KMS-11 (cell line): ENCODE measurements at regions not wholly inside any gene's neighbourhood (a gene's known extent, or its start where the extent isn't known, plus 50 kb on each side); places are given as distances from the start of the nearest gene placed in this dataset.

Experiments used
- H2AFZ ChIP-seq: fragments of 200-600 bp; sonication (generic); 2 replicates; pipeline ENCODE4 v1.6.1; 2016; ENCODE audit warnings: antibody characterized with exemption, mixed run types, low read depth
- H3K27ac ChIP-seq: fragments of 200-600 bp; sonication (generic); 2 replicates; pipeline ENCODE4 v1.6.1; 2016; ENCODE audit warnings: mild to moderate bottlenecking, mixed run types
- H3K27me3 ChIP-seq: fragments of 200-600 bp; sonication (generic); 2 replicates; pipeline ENCODE4 v1.6.1; 2017; ENCODE audit warnings: mild to moderate bottlenecking, low read depth, mixed run types, moderate library complexity; ENCODE audit not compliant: insufficient read depth
- H3K36me3 ChIP-seq: fragments of 200-600 bp; sonication (generic); 2 replicates; pipeline ENCODE4 v1.6.1; 2017; ENCODE audit warnings: mild to moderate bottlenecking, mixed run types; ENCODE audit not compliant: insufficient read depth
- H3K4me1 ChIP-seq: fragments of 200-600 bp; sonication (generic); 2 replicates; pipeline ENCODE4 v1.6.1; 2016; ENCODE audit warnings: mild to moderate bottlenecking, low read depth, mixed run types; ENCODE audit not compliant: poor library complexity, severe bottlenecking
- H3K4me2 ChIP-seq: fragments of 200-600 bp; sonication (generic); 2 replicates; pipeline ENCODE4 v1.7.0; 2016; ENCODE audit warnings: mild to moderate bottlenecking, mixed run types
- H3K4me3 ChIP-seq: fragments of 200-600 bp; sonication (generic); IDR thresholded peaks from 2 replicates; pipeline ENCODE4 v1.6.1; 2017; ENCODE audit warnings: low read depth, low read length, mixed read lengths; ENCODE audit not compliant: insufficient read depth
- H3K79me2 ChIP-seq: fragments of 200-600 bp; sonication (generic); 2 replicates; pipeline ENCODE4 v1.6.1; 2016; ENCODE audit warnings: low read depth, mixed run types; ENCODE audit not compliant: insufficient read depth
- H3K9ac ChIP-seq: fragments of 200-600 bp; sonication (generic); 2 replicates; pipeline ENCODE4 v1.6.1; 2016; ENCODE audit warnings: mild to moderate bottlenecking, mixed run types
- H4K20me1 ChIP-seq: fragments of 200-600 bp; sonication (generic); 2 replicates; pipeline ENCODE4 v1.6.1; 2016; ENCODE audit warnings: mild to moderate bottlenecking, mixed run types; ENCODE audit not compliant: insufficient read depth
- TF ChIP-seq, protein P1 (sequence below): fragments of 200-600 bp; sonication (generic); conservative IDR thresholded peaks from 2 replicates; pipeline ENCODE4 v1.6.1; 2017; ENCODE audit warnings: low read depth, mild to moderate bottlenecking, antibody characterized with exemption, low read length, moderate library complexity, mixed read lengths

DNA sequence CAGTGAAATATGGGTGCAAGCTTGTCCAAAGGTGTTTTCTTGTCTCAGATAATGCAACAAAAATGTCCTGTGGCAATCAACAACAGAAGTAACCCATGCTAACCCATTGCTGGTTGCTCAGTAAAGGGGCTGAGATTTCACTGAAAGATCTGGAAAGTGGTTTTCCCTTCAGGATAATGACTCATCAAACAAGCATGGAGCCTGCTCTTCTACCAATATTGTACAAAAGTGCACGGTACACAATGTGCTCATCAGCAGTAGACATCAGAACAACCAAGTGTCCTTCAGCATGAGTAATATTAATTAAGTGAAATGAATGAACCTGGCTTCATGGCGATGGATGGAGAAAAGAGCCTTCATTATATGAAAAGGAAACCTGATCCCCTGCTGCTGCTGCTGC lies 287.1 kb upstream of the NEBL start:
- no peaks in the 10 kb centered on the region for H3K79me2 ChIP-seq
- H3K4me3 ChIP-seq: no peak overlapping the region
- no peak overlapping the region for H2AFZ ChIP-seq
- TF ChIP-seq, protein P1, sequence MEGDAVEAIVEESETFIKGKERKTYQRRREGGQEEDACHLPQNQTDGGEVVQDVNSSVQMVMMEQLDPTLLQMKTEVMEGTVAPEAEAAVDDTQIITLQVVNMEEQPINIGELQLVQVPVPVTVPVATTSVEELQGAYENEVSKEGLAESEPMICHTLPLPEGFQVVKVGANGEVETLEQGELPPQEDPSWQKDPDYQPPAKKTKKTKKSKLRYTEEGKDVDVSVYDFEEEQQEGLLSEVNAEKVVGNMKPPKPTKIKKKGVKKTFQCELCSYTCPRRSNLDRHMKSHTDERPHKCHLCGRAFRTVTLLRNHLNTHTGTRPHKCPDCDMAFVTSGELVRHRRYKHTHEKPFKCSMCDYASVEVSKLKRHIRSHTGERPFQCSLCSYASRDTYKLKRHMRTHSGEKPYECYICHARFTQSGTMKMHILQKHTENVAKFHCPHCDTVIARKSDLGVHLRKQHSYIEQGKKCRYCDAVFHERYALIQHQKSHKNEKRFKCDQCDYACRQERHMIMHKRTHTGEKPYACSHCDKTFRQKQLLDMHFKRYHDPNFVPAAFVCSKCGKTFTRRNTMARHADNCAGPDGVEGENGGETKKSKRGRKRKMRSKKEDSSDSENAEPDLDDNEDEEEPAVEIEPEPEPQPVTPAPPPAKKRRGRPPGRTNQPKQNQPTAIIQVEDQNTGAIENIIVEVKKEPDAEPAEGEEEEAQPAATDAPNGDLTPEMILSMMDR: no peak
- no peak overlapping the region for H3K4me2 ChIP-seq
- H3K36me3 ChIP-seq: no peaks in the 10 kb centered on the region
- no peaks in the 10 kb centered on the region for H4K20me1 ChIP-seq
- no peak overlapping the region for H3K27ac ChIP-seq
- H3K4me1 ChIP-seq: peaks cover 4% of the 10 kb centered on the region
- H3K27me3 ChIP-seq: no peaks in the 10 kb centered on the region
- H3K9ac ChIP-seq: no peak overlapping the region

DNA sequence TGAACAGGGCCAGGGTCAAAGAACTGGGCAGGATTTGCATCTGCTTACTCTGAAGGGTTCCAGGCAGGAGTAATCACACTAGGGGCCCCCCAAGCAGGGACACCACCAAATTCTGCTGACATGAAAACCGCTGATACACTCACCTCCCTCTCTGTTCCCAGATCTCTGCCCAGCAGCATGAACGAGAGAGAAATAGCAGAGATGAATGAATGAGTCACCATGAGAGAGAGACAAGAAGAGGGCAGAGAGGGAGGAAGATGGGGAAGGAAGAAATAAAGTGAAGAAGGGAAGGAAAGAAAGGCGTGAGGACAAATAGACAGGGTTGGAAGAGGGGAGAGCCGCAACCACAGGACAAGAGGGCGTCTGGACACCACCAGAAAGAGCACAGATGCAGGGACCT lies 285.9 kb upstream of the NEBL start:
- TF ChIP-seq, protein P1: no peak
- Histone ChIP-seq H3K4me2 (no peak overlapping the region), H3K27me3 (no peaks in the 10 kb centered on the region), H3K4me1 (peaks cover 4% of the 10 kb centered on the region), H3K4me3 (no peak overlapping the region), H4K20me1 (no peaks in the 10 kb centered on the region), H3K27ac (no peak overlapping the region), H3K79me2 (no peaks in the 10 kb centered on the region), H3K36me3 (no peaks in the 10 kb centered on the region), H2AFZ (no peak overlapping the region), H3K9ac (no peak overlapping the region)

DNA sequence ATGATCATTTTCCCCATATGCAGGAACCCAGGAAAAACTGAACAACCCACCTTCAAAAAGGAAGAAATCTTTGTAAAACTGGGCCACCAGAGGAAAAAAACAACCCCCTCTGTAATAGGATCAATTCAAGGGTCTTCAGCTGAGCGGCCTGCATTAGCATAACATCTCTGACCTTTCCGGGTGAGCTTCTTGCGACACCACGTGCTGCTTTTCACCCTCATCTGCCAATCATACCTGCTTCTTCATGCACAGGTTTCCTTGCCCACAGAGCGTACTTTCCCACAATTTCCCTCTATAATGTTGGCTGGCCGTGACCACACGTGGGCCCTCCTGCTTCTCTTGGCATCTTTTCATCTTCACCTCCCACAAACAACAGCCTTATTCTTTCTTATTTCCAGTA lies 284.3 kb upstream of the NEBL start:
- H3K9ac ChIP-seq: no peak overlapping the region
- H3K79me2 ChIP-seq: no peaks in the 10 kb centered on the region
- H3K4me3 ChIP-seq: no peak overlapping the region
- no peak overlapping the region for H3K27ac ChIP-seq
- no peak overlapping the region for H2AFZ ChIP-seq
- H3K4me2 ChIP-seq: no peak overlapping the region
- no peaks in the 10 kb centered on the region for H3K36me3 ChIP-seq
- TF ChIP-seq, protein P1: no peak
- peaks cover 4% of the 10 kb centered on the region for H3K4me1 ChIP-seq
- H3K27me3 ChIP-seq: no peaks in the 10 kb centered on the region
- no peaks in the 10 kb centered on the region for H4K20me1 ChIP-seq

DNA sequence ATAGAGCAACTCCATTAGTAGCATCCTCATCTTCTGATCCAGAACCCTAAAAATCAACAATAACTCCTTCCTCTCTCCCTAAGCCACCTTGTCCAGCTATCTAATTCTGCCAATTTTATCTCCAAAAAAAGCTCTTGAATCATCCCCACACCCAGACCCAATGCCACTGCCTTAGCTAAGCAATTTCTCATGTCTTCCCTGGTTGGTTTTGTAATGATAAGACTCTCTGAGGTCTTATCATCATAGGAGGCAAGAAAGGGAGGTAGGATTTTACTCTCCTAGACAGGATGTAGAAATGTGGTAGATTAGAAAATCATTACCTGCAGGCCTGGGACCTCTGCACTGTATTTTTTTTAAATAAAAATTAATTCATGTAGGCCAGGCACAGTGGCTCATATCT lies 283.5 kb upstream of the NEBL start:
- H3K4me3 ChIP-seq: no peak overlapping the region
- H3K36me3 ChIP-seq: no peaks in the 10 kb centered on the region
- H3K9ac ChIP-seq: no peak overlapping the region
- no peaks in the 10 kb centered on the region for H4K20me1 ChIP-seq
- H3K27ac ChIP-seq: no peak overlapping the region
- H2AFZ ChIP-seq: no peak overlapping the region
- no peaks in the 10 kb centered on the region for H3K27me3 ChIP-seq
- H3K79me2 ChIP-seq: no peaks in the 10 kb centered on the region
- H3K4me2 ChIP-seq: no peak overlapping the region
- peaks cover 4% of the 10 kb centered on the region for H3K4me1 ChIP-seq
- TF ChIP-seq, protein P1: no peak
